ENCODE measurements at regions not wholly inside any gene's neighbourhood (a gene's known extent, or its start where the extent isn't known, plus 50 kb on each side); places are given as distances from the start of the nearest gene placed in this dataset.
A peak's percentile ranks its signal among the peaks of the same experiment; 100 is the strongest.

DNA sequence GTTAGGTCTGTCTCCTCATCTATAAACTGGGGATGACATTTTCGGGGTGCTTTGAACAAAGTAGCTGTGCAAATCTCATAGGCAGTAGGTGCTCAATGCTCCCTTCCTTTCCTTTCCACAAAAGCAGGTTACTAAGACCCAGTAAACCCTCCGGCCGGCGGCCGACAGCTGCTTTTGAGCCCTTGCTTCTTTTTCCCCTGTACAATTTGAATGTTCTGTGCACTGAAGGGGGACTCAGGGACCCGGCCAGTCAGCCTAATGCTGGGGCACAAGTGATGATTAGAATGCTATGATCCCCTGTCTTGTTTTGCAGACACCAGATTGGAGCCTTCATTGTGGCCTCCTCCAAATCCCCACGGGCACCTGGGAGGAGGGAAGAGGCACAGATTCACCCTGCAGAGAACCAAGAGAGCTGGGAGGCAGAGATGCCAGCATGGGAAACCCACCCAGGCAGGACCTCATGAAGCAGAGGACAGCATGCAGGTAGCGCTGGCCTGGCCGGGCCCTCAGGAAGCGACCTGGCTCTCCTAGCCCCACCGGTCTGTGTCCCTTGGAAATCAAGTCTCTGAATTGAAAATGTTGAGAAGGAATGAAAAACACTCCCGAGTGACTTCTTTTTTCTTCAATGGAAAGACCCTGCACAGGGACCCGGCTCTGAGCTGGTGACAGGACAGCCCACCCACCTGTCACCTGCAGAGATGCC, 128.6 kb upstream of the HDAC4 start:
- CTCF ChIA-PET: no interaction called here

DNA sequence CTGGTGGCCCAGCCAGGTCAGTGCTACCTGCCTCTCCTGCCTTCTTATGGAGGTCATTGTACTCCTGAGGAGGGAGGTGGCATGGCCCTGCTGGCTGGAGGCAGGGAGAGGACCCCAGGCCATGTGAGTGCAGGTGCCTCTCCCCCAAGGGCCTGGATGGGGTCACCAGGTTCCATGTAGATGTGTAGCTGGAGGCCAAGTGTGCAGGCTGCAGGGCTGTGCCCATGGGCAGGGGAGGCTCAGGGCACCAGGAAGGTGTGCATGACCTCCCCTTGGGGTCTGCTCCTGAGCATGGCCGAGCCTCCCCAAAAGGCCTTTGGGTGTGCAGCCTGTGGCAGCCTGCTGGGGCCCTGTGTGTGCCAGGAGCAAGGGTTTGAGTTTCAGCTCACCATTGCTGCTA, 128.1 kb upstream of the HDAC4 start:
- no peak overlapping the region for H3K27ac Mint-ChIP-seq
- POLR2A ChIA-PET: no interaction called here
- H3K27me3 Mint-ChIP-seq: peaks cover 3 to 13% of the 10 kb centered on the region in 2 donors

More for the DNA sequence above, 128.6 kb upstream of the HDAC4 start:
- POLR2A ChIA-PET: no interaction called here
- no peaks in the 10 kb centered on the region for H3K4me1 Mint-ChIP-seq
- peaks cover 3 to 13% of the 10 kb centered on the region in 2 donors for H3K27me3 Mint-ChIP-seq
- H3K4me3 ChIP-seq (ENCODE audit: low read length): no peak overlapping the region
- no peaks in the 10 kb centered on the region for H3K36me3 ChIP-seq (ENCODE audit: insufficient read depth, low read length)
- H3K27ac Mint-ChIP-seq: no peak overlapping the region
- no peak for DNase-seq
- H3K9me3 ChIP-seq (ENCODE audit: low read length): no peaks in the 10 kb centered on the region
- peaks cover 0 to 4% (median 0%) of the 10 kb centered on the region in 5 donors for H3K9me3 Mint-ChIP-seq
- no peak overlapping the region for H3K27ac ChIP-seq (ENCODE audit: low read depth, low read length)
- H3K27me3 ChIP-seq (ENCODE audit: insufficient read depth, low read length, poor library complexity, severe bottlenecking): no peaks in the 10 kb centered on the region
- no peak overlapping the region for H3K4me3 Mint-ChIP-seq
- H3K4me1 ChIP-seq (ENCODE audit: insufficient read depth, low read length): no peaks in the 10 kb centered on the region
- H3K36me3 Mint-ChIP-seq: no peaks in the 10 kb centered on the region

DNA sequence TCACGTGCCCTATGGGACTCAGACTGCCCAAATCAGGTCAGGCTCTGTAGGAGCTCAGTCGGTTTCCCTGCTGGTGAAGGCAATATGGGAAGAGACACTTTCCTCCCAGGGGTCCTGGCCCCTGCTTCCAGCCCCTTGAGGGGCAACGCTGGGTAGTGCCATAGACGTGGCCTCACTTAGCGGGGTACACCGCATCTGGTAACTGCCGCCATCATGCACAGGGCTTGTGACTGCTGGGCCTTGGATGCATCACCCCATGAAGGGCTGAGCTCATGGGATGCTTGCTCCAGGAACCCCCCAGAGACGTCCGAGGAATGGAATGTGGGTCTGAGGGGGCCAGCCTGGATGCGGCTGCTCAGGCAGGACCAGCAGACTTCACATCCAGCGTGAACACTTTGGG, 127.3 kb upstream of the HDAC4 start:
- peaks cover 0 to 2% (median 0%) of the 10 kb centered on the region in 5 donors for H3K9me3 Mint-ChIP-seq
- peaks cover 3 to 13% of the 10 kb centered on the region in 2 donors for H3K27me3 Mint-ChIP-seq

More for the DNA sequence above, 128.1 kb upstream of the HDAC4 start:
- no peak overlapping the region for H3K4me3 ChIP-seq (ENCODE audit: low read length)
- no peaks in the 10 kb centered on the region for H3K36me3 Mint-ChIP-seq
- CTCF ChIA-PET: no interaction called here
- DNase-seq: no peak
- H3K4me1 Mint-ChIP-seq: no peaks in the 10 kb centered on the region
- no peak overlapping the region for H3K27ac ChIP-seq (ENCODE audit: low read depth, low read length)
- no peak overlapping the region for H3K4me3 Mint-ChIP-seq
- H3K36me3 ChIP-seq (ENCODE audit: insufficient read depth, low read length): no peaks in the 10 kb centered on the region
- no peaks in the 10 kb centered on the region for H3K4me1 ChIP-seq (ENCODE audit: insufficient read depth, low read length)
- peaks cover 0 to 2% (median 0%) of the 10 kb centered on the region in 5 donors for H3K9me3 Mint-ChIP-seq
- no peaks in the 10 kb centered on the region for H3K9me3 ChIP-seq (ENCODE audit: low read length)
- no peaks in the 10 kb centered on the region for H3K27me3 ChIP-seq (ENCODE audit: insufficient read depth, low read length, poor library complexity, severe bottlenecking)

DNA sequence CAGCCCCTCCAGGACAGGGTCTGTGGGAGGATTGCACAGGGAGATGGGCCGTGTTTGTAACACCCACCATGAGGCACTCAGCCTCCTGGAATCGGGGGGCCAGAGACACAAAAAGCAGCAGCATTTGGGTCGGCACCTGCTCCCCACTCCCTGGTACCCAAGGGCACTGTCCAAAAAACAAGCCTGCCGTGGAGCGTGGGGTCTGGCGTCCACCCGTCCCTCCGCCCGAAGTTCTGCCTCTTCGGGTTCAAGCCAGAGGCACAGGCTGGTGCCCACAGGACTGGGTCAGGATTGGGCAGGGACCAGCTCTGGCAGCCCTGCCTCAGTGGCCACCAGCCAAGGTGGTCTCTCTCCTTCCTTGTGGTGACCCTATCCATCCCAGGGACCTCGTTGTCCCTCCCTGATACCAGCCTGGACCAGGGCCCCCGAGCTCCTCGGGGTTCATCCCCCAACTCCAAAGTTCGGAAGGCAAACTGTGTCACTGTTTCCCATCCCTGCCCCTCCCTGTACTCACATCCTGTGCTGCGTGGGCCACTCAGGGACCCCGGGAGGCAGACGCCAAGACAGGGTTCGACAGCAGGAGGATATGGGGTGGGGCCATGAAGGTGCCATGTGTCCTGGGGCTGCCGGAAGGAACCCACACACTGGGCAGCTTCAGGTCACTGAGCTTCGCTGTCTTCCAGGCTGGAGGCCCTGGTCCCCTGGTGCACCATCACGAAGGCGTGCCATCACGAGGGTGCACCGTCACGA, 126.0 kb upstream of the HDAC4 start:
- peaks cover 0 to 2% (median 0%) of the 10 kb centered on the region in 5 donors for H3K9me3 Mint-ChIP-seq
- no peaks in the 10 kb centered on the region for H3K36me3 Mint-ChIP-seq
- H3K4me3 Mint-ChIP-seq: no peak overlapping the region
- Histone ChIP-seq H3K27ac (ENCODE audit: low read depth, low read length) (no peak overlapping the region), H3K4me3 (ENCODE audit: low read length) (no peak overlapping the region), H3K36me3 (ENCODE audit: insufficient read depth, low read length) (no peaks in the 10 kb centered on the region), H3K27me3 (ENCODE audit: insufficient read depth, low read length, poor library complexity, severe bottlenecking) (no peaks in the 10 kb centered on the region), H3K9me3 (ENCODE audit: low read length) (no peaks in the 10 kb centered on the region), H3K4me1 (ENCODE audit: insufficient read depth, low read length) (no peaks in the 10 kb centered on the region)
- ChIA-PET CTCF (no interaction called here), POLR2A (no interaction called here)
- DNase-seq: no peak
- H3K27me3 Mint-ChIP-seq: peaks cover 1 to 13% of the 10 kb centered on the region in 2 donors
- H3K4me1 Mint-ChIP-seq: no peaks in the 10 kb centered on the region
- H3K27ac Mint-ChIP-seq: no peak overlapping the region

More for the DNA sequence above, 127.3 kb upstream of the HDAC4 start:
- H3K36me3 ChIP-seq (ENCODE audit: insufficient read depth, low read length): no peaks in the 10 kb centered on the region
- no peak overlapping the region for H3K4me3 Mint-ChIP-seq
- no peaks in the 10 kb centered on the region for H3K4me1 Mint-ChIP-seq
- POLR2A ChIA-PET: no interaction called here
- no peak overlapping the region for H3K4me3 ChIP-seq (ENCODE audit: low read length)
- no peaks in the 10 kb centered on the region for H3K4me1 ChIP-seq (ENCODE audit: insufficient read depth, low read length)
- CTCF ChIA-PET: no interaction called here
- no peak overlapping the region for H3K27ac ChIP-seq (ENCODE audit: low read depth, low read length)
- H3K9me3 ChIP-seq (ENCODE audit: low read length): no peaks in the 10 kb centered on the region
- H3K36me3 Mint-ChIP-seq: no peaks in the 10 kb centered on the region
- DNase-seq: no peak
- peak overlapping the region in 1 of 8 donors; percentile 52 for H3K27ac Mint-ChIP-seq
- no peaks in the 10 kb centered on the region for H3K27me3 ChIP-seq (ENCODE audit: insufficient read depth, low read length, poor library complexity, severe bottlenecking)

DNA sequence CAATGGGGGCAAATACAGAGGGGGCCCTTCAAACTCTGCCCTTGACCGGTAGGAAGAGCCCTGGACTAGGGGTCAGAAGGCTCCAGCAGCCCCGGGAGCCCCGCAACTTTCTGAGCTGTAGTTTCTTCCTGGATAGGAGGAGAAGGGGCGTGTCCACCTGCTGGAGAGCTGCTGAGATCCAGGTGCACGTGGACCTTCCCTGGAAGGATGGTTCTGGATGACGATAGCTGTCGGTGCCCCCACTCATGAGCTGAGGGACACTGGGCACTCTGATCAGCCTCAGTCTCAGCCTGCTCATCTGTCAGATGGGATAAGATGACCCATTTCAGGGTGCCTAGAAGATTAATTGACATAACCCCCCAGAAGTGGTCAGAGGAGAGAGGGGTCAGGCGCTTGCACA, 125.2 kb upstream of the HDAC4 start:
- H3K9me3 ChIP-seq (ENCODE audit: low read length): no peaks in the 10 kb centered on the region
- ChIA-PET CTCF (no interaction called here), POLR2A (no interaction called here)
- Mint-ChIP-seq H3K4me3 (no peak overlapping the region), H3K27me3 (peaks cover 1 to 13% of the 10 kb centered on the region in 2 donors), H3K36me3 (no peaks in the 10 kb centered on the region), H3K9me3 (peaks cover 0 to 2% (median 0%) of the 10 kb centered on the region in 5 donors), H3K27ac (no peak overlapping the region), H3K4me1 (no peaks in the 10 kb centered on the region)
- H3K27ac ChIP-seq (ENCODE audit: low read depth, low read length): no peak overlapping the region
- no peaks in the 10 kb centered on the region for H3K36me3 ChIP-seq (ENCODE audit: insufficient read depth, low read length)
- DNase-seq: no peak
- no peaks in the 10 kb centered on the region for H3K4me1 ChIP-seq (ENCODE audit: insufficient read depth, low read length)
- no peak overlapping the region for H3K4me3 ChIP-seq (ENCODE audit: low read length)
- H3K27me3 ChIP-seq (ENCODE audit: insufficient read depth, low read length, poor library complexity, severe bottlenecking): no peaks in the 10 kb centered on the region

DNA sequence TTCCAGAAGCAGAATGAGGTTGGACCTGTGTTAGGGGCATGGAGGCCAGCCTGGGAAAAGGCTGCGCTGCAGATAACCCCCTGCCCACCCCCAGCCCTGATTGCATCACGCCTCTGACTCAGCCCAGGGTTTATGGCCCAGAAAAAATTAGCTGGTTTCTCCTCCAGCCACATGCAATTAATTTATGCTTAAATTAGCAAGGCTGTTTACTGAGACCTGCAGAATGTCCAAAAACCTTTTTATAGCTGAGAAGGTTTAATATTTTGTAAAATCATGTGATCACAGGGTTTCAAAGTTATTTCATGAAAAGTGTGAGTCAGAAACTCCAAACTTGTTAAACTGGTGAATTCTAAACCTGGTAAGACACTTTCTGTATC, 123.1 kb upstream of the HDAC4 start:
- Mint-ChIP-seq H3K9me3 (no peaks in the 10 kb centered on the region), H3K4me1 (no peaks in the 10 kb centered on the region), H3K27me3 (peaks cover 2 to 8% of the 10 kb centered on the region in 2 donors), H3K4me3 (no peak overlapping the region), H3K36me3 (no peaks in the 10 kb centered on the region), H3K27ac (no peak overlapping the region)
- no peak overlapping the region for H3K4me3 ChIP-seq (ENCODE audit: low read length)
- no peaks in the 10 kb centered on the region for H3K4me1 ChIP-seq (ENCODE audit: insufficient read depth, low read length)
- ChIA-PET POLR2A (no interaction called here), CTCF (no interaction called here)
- DNase-seq: no peak
- no peaks in the 10 kb centered on the region for H3K36me3 ChIP-seq (ENCODE audit: insufficient read depth, low read length)
- H3K27me3 ChIP-seq (ENCODE audit: insufficient read depth, low read length, poor library complexity, severe bottlenecking): no peaks in the 10 kb centered on the region
- no peaks in the 10 kb centered on the region for H3K9me3 ChIP-seq (ENCODE audit: low read length)
- H3K27ac ChIP-seq (ENCODE audit: low read depth, low read length): no peak overlapping the region

DNA sequence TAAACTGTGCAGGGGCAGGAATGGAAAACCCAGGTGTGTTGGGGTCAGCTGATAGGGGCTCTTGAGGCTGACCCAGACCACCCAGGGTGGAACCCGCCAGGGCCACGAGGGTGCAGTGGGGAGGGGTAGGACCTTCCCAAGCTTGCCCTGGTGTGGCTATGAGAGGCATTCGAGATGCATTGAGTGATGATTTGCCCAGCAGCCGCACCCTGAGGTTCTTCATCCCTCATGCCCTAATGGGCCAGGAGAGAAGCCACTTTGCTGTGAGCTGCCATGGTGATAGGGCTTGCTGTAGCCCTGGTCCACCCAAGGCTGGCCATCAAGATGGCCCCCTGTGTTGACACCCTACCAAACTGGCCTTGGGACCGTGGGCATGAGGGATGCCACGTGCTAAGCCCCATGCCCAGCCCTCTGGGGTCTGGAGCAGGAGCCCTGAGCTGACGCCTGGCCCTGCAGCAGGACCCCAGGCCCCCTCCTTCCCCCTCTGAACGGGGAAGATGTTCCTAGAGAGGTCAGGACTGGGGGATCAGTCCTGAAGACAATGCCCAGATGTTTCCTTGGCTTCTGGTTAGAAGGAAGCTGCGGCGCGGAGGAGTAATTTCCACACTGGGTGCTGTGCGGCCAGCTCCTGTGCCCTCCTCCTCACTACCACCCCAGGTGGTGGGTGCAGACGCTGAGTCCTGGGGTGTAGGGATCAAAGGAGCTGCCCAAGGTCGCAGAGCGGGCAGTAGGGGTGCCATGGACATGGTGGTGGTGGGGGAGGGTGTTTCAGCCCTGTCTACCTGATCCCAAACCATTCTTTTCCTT, 122.5 kb upstream of the HDAC4 start:
- H3K9me3 ChIP-seq (ENCODE audit: low read length): no peaks in the 10 kb centered on the region
- Mint-ChIP-seq H3K36me3 (no peaks in the 10 kb centered on the region), H3K4me3 (no peak overlapping the region), H3K27ac (no peak overlapping the region), H3K27me3 (peaks cover 2 to 8% of the 10 kb centered on the region in 2 donors), H3K4me1 (no peaks in the 10 kb centered on the region), H3K9me3 (no peaks in the 10 kb centered on the region)
- no peaks in the 10 kb centered on the region for H3K36me3 ChIP-seq (ENCODE audit: insufficient read depth, low read length)
- H3K4me1 ChIP-seq (ENCODE audit: insufficient read depth, low read length): no peaks in the 10 kb centered on the region
- DNase-seq: no peak
- H3K4me3 ChIP-seq (ENCODE audit: low read length): no peak overlapping the region
- H3K27me3 ChIP-seq (ENCODE audit: insufficient read depth, low read length, poor library complexity, severe bottlenecking): no peaks in the 10 kb centered on the region
- CTCF ChIA-PET: no interaction called here
- POLR2A ChIA-PET: no interaction called here
- no peak overlapping the region for H3K27ac ChIP-seq (ENCODE audit: low read depth, low read length)

DNA sequence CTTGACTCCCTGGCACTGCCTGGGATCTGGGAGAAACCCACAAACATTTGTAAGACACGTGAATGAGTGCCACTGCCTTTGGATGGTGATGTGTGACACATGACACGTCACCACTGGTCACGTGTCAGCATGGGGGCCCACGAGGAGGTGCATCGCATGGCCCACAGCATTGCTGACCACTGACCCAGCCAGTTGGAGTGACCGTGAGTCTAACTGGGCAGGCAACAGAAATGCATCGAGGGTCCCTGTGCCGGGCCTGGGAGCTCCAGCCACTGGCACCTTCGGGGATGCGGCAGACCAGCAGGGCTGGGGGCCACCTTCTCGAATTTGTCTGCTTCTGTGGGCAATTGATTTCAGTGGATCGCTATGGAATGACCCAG, 121.9 kb upstream of the HDAC4 start:
- Mint-ChIP-seq H3K4me3 (no peak overlapping the region), H3K36me3 (no peaks in the 10 kb centered on the region), H3K4me1 (no peaks in the 10 kb centered on the region), H3K27ac (no peak overlapping the region), H3K27me3 (peaks cover 2 to 8% of the 10 kb centered on the region in 2 donors), H3K9me3 (no peaks in the 10 kb centered on the region)
- CTCF ChIA-PET: no interaction called here
- Histone ChIP-seq H3K36me3 (ENCODE audit: insufficient read depth, low read length) (no peaks in the 10 kb centered on the region), H3K4me1 (ENCODE audit: insufficient read depth, low read length) (no peaks in the 10 kb centered on the region), H3K4me3 (ENCODE audit: low read length) (no peak overlapping the region), H3K27me3 (ENCODE audit: insufficient read depth, low read length, poor library complexity, severe bottlenecking) (no peaks in the 10 kb centered on the region), H3K9me3 (ENCODE audit: low read length) (no peaks in the 10 kb centered on the region), H3K27ac (ENCODE audit: low read depth, low read length) (no peak overlapping the region)
- DNase-seq: no peak
- POLR2A ChIA-PET: no interaction called here

All from CD8-positive, alpha-beta memory T cell (primary cell).